ENCODE measurements at regions not wholly inside any gene's neighbourhood (a gene's known extent, or its start where the extent isn't known, plus 50 kb on each side); places are given as distances from the start of the nearest gene placed in this dataset.
"Not testable (repeated sequence)": the region's sequence is repeated elsewhere in the genome, so short reads cannot be mapped to it uniquely, and the experiment has no call there.

DNA sequence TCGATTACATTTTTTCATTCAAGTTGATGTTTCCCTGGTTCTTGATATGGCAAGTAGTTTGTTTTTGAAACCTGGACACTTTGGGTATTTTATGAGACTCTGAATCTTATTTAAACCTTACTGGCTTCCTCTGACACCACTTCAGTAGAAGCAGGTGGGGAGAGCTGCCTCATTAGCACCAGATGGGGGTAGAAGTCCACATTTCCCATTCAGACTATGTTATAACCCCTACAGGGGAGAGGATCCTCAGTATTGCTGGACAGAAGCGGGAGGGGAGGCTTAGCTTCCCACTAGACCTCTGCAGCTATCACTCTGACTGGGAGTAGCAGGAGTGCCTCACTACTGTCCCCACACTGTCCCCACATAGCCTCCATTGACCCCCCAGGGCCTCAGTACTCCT, 145.3 kb upstream of the SLC35G4 start:
- DNase-seq (ENCODE audit: low read depth in 2 of 2) = no peak

DNA sequence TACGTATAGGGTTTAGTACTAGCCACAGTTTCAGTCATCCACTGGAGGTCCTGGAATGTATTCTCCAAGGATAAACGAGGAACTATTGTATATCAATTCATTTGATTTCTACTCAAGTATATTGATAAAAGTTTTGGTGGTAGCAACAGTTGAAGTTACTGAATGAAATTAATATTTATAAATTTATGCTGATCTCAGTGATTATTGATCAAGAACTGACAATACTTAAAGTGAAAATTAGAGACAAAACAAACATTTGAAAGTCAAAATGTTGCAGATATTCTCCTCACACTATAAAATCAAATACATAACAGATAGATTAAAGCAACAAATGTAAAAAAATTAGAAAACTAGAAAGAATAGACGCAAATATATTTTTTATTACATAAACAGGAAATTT, 150.9 kb upstream of the SLC35G4 start:
- no peak for DNase-seq (ENCODE audit: low read depth in 2 of 2)

DNA sequence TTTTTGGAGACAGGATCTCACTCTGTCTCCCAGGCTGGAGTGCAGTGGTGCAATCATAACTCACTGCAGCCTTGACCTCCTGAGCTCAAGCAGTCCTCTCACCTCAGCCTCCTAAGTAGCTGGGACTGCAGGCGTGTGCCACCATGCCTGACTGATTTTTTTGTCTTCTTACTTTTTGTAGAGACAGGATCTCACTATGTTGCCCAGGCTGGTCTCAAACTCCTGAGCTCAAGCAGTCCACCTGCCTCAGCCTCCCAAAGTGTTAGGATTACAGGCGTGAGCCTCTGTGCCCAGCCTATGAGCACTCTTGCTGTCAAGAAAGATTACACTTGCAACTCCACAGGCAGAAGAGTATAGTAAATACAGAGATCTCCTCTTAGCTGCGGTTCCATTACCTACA, 151.5 kb upstream of the SLC35G4 start:
- DNase-seq (ENCODE audit: low read depth in 2 of 2) = not testable (repeated sequence)

DNA sequence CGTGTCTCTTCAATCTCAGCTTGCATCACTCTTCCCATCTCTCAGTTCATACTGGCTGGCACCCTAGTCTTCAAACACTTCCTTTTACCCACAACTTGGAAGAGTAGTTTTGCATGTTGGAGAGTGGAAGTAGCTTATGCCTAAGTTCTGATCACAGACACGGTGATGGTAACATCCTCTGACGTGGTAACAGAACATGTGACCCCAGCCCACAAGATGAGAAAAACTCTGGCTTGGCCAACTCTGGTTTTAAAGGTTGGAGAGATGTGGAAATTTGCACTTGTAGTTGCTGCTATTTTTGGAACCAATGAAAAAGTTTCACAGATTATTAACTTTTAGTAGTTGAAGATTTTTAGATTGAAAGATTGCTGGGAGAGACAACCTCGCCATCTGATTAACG, 155.4 kb upstream of the SLC35G4 start:
- DNase-seq (ENCODE audit: low read depth in 2 of 2) = no peak

DNA sequence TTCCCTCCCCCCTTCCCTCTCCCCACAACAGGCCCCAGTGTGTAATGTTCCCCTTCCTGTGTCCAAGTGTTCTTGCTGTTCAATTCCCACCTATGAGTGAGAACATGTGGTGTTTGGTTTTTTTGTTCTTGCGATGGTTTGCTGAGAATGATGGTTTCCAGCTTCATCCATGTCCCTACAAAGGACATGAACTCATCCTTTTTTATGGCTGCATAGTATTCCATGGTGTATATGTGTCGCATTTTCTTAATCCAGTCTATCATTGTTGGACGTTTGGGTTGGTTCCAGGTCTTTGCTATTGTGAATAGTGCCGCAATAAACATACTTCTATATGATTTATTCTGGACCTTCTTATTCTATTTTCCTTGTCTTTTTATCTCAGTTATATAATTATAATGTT, 165.2 kb upstream of the SLC35G4 start:
- DNase-seq (ENCODE audit: low read depth in 2 of 2) = not testable (repeated sequence)

DNA sequence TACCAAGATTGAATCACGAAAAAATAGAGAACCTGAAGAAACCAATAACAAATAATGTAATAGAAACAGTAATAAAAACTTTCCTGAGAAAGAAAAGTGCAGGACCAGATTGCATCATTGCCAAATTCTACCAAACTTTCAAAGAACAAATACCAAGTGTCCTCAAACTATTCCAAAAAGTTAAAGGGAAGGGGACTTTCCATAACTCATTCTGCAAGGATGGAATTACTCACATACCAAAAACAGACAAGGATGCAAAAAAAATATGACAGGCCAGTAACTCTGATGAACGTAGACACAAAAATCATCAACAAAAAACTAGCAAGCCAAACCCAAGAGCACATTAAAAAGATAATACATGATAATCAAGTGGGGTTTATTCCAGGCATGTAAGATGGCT, 172.3 kb upstream of the SLC35G4 start:
- no peak for DNase-seq (ENCODE audit: low read depth in 2 of 2)

DNA sequence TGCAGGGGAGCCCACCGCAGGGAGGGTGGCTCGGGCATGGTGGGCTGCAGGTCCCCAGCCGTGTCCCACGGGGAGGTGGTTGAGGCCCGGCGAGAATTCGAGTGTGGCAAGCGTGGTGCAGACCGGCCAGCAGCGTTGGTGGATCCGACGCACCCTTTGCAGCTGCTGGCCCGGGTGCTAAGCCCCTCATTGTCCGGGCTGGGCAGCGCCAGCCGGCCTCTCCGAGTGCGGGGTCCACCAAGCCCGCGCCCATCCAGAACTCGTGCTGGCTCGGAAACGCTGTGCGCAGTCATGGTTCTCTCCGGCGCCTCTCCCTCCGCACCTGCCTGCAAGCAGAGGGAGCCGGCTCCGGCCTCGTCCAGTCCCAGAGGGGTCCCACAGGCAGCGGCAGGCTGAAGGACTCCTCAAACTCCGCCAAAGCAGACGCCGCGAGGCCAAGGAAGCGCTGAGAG, 177.0 kb upstream of the SLC35G4 start:
- no peak for DNase-seq (ENCODE audit: low read depth in 2 of 2)

DNA sequence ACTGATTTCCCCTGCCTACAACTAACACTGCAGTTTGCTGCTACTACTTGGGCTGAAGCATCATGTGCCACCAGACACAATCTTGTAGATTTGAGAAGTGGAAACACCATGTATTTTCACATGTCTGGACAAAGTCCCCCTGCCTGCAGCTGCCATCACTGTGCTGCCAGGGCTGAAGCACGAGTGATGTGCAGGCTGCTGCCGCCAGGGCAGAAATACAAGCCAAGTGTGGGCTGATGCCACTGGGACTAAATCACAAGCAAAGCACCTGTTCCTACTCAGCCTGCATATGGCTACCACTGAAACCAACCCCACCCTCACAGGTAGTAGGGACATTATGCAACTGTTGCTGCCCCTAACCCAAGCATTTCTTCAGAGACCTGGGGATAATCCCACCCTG, 179.5 kb upstream of the SLC35G4 start:
- no peak for DNase-seq (ENCODE audit: low read depth in 2 of 2)

DNA sequence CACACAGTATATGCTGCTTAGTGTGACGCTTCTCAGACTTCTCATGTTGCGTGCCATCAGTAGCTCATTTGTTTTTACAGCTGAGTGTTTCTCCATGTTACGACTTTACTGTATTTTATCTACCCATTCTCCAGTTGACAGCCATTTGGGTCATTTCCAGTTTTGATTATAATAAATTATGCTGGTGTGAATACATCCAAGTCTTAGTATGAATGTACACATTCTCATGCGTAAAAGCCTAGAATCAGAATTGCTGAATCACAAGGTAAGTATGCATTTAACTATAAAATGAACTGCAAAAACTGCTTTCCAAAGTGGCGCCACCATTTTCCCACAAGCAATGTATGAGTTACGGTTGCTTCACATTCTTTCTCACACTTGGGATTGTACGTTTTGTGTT, 184.2 kb upstream of the SLC35G4 start:
- DNase-seq (ENCODE audit: low read depth in 2 of 2) = no peak

DNA sequence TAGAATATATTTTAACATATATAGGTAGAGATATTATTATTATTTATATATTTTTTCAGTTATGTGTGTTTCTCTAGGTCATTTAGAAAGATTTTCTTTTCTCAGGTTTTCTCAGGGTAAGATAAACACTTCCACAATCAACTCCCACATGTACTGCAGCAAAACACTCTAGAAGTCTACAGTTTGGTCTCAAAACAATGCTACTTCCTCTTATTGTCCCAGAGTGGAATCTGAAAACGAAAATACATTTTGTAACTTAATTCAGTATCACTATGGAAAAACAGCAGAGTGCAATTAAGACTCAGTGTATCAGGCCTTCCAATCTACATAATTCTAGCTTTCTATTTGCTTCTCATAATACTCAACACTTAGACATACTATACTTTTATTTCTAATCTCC, 190.1 kb upstream of the SLC35G4 start:
- DNase-seq (ENCODE audit: low read depth in 2 of 2) = no peak

DNA sequence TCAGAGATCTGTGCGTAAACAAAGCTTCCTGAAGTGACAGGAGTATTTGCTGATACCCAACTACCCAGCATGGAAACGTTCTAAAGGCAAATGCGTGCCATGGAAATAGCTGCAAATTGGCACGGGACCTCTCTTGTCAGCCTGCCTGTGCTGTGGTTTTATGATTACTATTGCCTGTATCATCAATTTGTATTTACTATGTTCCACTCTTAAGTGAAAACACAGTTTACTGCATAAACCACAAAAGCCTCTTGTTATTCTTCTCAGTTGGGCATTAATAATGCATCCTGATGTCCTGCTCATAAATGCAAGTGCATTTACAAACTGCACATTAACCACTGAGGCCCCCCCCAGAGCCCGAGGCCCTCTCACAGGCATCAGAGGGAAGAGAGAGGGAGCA, 196.6 kb upstream of the SLC35G4 start:
- no peak for DNase-seq (ENCODE audit: low read depth in 2 of 2)

DNA sequence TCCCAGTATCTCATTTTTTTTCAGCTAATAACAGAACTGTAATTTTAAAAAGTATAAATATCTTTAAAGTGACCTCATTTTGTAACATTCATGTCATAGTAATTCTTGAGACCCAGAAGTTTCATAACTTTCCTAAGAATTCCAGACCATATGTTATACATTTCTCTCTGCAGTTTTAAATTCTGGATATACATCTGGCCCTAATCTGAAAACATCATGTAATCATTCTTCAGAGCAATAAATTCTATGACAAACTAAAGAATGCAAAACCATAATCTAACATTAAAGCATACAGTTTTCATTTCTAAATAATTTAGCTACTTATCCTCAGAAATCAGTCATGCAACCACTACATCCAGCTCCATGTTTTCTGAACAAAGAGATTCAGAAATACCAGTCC, 198.3 kb upstream of the SLC35G4 start:
- DNase-seq (ENCODE audit: low read depth in 2 of 2) = no peak

DNA sequence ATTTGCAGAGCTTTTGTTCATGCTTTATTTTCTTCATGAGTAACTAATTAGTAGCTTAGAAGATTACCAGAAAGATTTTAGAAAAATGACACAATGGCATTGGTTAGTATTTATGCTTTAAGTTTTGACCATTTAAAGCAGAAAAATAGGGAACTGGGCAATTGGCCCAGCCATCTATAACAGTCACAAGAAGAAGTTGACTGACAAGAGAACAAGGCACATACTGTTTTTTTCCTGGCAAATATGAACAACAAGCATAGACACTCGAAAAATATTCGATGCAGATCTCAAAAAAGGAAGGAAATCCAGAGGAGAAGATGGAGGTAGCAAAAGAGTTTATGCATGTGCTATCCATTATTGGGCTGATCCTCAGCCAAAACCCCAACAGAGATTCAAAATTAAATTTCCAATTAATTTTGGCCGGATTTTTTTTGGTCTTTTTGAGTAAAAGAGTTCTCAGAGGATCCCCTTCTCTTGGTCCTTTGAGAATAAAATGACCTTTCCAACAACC, 200.8 kb upstream of the SLC35G4 start:
- no peak for DNase-seq (ENCODE audit: low read depth in 2 of 2)

DNA sequence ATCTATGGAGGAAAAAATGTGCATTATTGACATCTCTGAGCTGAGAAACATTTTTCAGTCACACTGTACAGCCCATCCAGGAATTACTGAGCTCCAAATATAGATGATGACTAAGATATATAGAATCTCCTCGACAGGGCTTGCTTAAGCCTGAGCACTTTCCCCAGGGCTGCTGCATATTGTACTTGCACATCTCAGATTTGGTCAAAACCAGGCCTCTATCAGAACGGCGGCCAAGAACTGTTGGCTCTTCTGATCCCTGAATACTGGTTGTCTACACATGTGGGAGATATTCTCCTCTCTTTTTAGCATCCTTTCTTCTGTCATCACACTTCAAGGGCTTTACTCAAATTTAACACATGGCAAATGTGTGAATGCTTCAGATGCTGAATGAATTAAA, 201.5 kb upstream of the SLC35G4 start:
- no peak for DNase-seq (ENCODE audit: low read depth in 2 of 2)

DNA sequence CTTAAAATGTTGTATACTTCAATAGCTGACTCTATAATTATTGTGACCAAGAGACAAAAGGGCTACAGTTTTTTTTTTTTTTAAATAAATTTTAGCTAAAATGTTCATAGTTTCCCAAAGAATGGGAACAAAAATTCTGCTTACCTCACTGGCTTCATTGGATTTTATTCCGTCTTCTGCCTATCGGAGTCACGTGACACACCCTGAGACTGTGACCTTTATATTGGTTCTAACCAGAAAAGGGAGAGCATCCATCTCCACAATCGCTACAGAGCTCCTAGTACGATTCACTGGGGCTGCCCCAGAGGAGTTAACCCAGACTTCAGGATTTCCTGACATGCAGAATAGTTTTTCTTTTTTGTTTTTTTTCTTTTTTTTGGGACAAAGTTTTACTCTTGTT, 203.6 kb upstream of the SLC35G4 start:
- no peak for DNase-seq (ENCODE audit: low read depth in 2 of 2)

DNA sequence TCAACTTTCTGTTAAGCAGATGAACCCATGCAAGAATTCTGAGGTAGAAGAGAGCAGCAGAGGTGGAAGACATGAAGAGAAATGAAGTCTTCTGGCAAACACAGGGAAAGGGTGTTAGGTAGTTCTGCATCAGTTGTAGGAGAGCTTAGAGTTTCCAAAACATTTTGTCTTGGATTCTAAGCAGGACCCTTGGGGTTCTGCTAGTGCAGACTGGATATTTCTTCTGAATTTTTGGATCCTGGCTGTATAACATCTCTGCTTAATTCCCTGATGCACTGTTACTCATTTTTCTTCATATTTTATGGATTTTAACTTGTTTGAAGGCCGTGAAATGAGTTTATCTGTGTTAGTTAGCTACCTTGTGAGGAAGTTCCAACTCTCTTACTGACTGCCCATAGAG, 208.7 kb upstream of the SLC35G4 start:
- no peak for DNase-seq (ENCODE audit: low read depth in 2 of 2)

DNA sequence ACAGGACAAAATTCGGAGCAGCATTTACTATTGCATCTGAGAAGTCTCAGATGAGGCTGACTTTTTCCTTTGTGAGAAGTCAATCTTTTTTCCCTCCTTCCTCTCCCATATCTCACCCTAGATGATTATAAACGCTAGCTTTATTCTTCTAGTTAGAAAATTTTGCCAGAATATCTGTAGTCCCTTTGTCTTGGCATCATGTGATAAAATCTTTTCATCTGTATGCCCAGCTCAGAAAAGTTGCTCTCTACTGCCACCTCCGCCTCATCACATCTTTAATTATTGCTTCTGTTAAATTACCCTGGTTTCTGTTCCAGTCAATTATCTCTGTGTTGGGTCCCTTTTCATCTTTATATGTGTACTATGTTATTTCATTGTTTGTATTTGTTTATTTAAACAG, 210.8 kb upstream of the SLC35G4 start:
- DNase-seq (ENCODE audit: low read depth in 2 of 2) = no peak

DNA sequence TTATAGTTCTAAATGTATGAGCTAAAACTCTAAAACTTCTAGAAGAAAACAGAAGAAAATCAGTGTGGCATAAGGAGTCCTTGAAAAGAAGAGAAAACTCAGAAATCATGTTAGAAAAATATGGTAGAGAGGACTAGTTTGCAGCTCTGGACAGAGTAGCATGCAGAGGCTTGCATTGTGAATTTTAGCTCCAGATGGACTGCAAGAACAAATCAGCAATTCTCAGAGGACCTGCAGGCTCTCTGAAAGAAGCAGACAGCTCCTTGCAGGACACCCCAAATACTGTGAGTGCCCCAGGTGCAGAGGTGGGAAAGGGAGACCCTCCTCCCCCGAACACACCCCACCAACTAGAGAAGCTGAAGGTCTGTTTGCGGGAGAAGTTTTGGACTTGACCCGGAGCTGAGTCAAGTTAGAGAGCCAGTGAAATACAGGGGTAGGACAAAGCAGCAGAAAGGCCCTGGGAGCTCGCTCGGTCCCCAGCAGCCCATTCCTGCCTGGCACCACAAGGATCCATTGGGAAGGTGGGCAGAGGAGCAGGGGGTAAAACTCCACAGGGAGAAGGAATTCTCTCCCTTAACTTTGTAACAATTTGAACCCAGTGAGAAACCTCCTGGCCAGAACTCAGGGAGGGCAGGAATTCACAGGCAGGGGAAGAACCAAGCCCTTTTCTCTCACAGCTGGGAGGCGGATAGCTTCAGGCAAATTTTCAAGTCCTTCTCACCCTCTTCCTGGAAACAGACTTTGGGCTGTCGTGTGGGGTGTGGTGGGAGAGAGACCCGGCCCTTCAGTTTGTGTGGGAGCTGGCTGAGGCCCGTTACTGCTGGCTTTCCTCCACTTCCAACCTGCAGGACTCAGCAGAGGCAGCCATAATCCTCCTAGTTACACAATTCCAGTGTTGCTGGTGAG, 216.2 kb upstream of the SLC35G4 start:
- DNase-seq (ENCODE audit: low read depth in 2 of 2) = no peak

DNA sequence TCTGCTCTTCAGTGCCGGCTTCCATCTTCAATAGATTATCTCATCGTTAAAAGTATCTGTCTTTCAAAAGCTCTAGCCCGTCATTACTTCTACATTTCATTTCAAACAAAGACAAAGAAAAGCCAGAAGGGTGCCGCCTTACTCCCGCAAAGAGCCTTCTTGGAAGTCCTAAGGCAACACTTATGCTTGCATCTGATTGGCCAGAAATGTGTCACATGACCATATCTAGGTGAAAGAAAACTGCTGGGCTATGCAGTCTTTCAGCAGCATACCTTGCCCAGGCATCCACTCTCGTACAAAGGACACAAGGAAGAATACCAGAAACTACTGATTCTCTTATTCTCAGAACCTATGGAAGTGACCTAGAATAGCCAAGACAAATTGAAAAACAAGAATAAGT, 217.1 kb upstream of the SLC35G4 start:
- no peak for DNase-seq (ENCODE audit: low read depth in 2 of 2)

DNA sequence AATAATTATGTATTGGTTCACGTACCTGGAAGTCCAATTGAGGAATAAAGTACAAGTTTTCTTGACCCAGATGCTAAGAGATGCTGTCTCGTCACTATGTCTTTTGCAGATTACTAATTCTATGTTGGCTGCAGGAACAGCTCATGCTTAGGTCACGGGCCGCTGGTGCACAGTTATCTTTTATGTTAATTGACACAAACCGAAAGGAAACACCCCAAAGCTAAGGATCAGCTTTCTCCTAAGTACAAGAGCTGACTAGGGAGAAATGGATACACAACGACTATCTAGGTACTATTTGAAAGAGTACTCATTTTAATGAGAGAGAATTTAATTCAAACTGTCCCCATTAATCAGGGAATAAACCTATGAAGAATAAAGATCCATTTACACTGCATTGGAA, 217.7 kb upstream of the SLC35G4 start:
- no peak for DNase-seq (ENCODE audit: low read depth in 2 of 2)

DNA sequence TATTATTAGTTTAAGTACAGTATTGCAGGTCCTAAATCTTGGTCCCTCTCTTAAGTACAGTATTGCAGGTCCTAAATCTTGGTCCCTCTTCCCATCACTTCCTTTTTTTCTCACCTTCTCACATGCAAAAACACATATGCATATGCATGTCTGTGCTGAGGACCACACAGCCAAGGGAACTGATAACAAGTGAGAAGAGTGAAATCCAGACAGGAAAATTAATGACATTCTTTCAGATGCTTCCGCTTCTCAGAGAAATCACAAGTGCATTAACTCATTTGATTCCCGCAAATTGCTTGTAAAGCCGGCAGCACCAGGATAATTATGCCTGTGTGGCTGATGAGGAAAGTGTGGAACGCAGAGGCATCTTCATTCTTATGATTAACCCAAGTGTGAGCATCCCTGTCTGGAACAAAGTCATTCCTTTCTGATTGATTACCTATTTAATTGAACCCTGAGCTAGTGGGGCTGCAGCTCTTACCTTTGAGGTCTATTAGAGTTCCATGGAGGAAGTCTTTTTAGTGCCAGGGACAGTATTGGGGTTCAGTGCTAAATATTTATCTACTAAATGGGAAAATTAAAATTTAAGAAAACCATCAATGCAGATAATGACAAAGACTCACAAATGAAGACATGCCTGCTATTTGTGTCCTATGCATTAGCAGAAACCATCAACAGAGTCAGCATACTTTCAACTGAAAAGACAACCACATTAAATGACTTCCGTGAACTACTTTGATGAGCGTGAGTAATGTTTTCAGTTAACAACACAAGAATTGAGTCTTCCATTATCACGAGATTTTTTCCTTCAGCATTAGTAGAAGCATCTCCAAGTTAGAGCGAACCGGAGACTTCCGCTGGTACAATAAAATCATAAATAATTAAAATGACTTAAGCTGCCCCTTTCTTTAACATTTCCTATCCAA, 220.4 kb upstream of the SLC35G4 start:
- no peak for DNase-seq (ENCODE audit: low read depth in 2 of 2)

DNA sequence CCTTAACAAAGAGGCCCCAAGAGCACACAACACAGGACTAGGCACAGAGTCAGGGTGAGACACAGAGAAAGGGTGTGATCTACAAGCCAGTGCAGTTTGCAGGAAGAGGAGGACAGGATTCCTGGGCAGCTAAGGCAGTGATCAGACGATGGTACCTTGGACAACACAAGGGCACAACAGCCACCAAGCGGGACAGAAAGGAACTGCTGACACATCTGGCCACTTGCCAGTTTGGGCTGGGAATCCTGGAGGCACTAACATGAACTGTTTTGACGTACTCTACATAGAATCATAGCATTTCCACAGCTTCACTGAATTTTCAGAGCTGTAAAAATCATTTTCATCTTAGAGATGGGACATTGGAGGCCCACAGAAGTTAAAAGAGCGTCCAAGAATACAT, 221.5 kb upstream of the SLC35G4 start:
- no peak for DNase-seq (ENCODE audit: low read depth in 2 of 2)

DNA sequence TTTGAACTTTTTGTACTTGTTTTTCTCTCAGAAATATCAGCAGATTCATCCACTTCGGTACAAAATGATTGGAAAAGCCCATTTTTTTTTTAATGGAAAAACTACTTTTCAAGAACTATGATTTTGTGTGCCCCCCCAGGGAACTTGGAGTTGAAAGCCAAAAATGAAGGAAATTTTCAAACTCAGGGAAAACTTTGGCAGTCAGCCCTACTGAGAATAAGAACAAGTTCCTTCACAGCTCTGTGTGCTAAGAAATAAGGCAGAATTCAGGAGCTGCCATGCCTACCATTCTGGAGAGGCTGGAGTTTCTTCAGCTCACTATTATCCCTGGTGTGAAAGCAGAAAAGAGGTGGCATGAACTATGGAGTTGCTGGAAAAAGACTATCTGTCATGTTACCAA, 226.0 kb upstream of the SLC35G4 start:
- no peak for DNase-seq (ENCODE audit: low read depth in 2 of 2)

Data from activated CD8-positive, alpha-beta memory T cell treated with anti-CD3 and anti-CD28 coated beads for 4 hours (primary cell).